ENCODE measurements at regions not wholly inside any gene's neighbourhood (a gene's known extent, or its start where the extent isn't known, plus 50 kb on each side); places are given as distances from the start of the nearest gene placed in this dataset.

DNA sequence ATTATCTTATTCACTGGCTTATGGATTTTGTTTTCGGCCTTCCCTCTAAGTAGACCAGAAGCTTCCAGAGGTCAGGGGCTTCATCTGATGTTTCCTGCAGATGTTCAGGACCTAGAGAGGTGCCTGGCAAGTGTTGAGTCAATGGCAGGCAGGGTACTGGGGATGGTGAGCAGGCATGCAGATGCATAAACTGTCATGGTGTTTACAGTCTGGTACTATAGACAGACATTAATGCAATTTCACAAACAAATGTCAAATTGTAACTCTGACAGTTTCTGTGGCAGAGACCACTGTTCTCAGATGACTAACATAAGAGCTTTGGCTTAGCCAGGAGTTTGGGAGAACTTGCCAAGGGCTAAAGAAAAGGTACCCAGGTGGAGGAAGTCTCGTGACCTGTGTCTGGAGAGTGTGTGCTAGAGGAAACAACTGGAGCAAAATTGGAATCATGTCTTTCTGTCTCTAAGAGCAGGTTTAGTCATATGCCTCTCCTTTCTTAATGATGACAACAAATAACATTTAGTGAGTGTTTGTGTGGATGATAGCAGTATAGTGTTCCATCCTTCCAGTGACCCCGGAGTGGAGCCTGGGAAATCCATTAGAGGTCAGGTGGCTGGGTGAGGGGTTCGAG is 53.7 kb upstream of the TRAK1 start:
- no peak for DNase-seq

- DNase-seq = no peak
These were observed 54.7 kb upstream of the TRAK1 start for GRCh38 chr3:42036483-42036823.

DNA sequence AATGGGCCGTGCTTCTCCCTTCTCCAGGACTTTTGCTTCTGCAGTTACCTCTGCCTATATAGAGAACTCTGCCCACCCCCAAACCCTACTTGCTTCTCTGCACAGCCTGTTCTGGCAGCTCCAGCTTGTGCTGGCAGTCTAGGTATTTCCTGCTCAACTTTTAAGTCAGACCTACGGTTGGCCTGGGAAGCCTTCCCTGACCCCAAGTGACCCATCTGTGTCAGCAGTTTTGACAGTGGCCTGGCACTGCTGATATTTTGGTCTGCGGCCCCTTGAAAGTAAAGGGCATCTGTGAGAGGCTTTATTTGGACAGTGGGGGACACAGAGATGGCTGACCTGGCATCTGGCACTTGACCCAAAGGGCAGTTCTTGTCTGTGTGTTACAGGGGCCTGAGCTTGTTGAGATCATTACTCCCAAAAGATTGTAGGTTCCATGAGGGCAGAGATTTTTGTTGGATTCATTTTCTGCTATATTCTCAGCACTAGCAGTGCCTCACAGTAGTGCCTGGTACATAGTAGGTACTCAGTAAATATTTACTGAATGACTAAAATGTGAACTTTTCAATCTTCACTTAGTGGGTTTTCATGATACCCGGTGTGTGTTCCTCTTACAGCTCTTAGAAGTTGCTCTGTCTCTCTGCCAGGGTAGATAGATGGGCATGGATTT is 55.2 kb upstream of the TRAK1 start:
- no peak for DNase-seq

- no peak for DNase-seq
These were observed 56.1 kb upstream of the TRAK1 start for GRCh38 chr3:42035007-42035406.

DNA sequence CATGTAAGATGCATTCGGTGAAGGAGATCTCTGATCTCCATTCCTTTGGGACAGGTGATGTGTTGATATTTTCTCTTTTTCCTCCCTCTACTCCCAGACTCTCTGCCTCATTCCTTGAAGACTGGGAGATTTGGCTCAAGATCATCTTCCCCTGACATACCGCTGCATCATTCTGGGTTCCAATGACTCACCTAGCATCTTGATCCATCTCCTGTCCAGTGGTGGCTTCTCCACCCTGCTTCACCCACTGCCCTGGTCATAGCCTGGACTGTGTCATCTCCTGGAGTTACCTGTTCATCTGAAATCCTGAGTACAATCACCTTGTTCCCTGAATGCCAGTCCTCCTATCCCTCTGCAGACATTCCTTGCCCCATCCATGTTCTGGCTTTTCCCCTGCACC is 57.4 kb upstream of the TRAK1 start:
- no peak for DNase-seq

- no peak for DNase-seq
These were observed 58.3 kb upstream of the TRAK1 start for GRCh38 chr3:42032693-42033349.

- DNase-seq = no peak
These were observed 59.2 kb upstream of the TRAK1 start for GRCh38 chr3:42031808-42032480.

DNA sequence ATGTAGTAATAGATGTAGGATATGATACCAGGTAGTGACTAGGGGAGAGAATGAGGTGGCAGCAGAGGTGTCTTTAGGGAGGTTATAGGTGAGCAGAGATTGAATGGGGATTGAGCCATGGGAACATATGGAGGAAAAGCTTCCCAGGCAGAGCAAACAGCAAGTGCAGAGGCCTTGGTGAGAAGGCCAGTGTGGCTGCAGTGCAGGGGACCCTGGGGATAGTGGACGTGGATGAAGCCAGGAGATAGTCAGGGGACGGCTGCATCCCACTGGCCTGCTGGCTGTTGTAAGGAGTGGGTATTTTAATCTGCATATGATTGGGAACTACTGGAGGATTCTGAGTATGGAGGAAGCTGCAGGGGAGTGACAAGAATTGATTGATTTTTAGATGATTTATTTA is 62.7 kb upstream of the TRAK1 start:
- DNase-seq = no peak

DNA sequence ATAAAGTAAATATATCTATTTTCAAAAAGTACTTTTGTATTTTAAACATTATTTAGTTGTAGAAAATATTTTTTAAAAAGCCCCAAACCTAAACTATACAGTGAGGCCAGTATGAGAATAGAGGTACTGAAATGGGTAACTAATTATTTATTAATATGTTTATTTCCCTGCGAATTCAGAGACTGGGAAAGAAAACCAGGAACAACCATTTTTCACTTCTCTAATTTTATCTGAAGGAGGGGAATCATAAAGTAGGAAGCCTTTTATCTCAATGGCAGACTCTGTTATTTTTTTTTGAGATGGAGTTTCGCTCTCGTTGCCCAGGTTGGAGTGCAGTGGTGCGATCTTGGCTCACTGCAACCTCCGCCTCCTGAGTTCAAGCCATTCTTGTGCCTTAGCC is 63.6 kb upstream of the TRAK1 start:
- DNase-seq = no peak

DNA sequence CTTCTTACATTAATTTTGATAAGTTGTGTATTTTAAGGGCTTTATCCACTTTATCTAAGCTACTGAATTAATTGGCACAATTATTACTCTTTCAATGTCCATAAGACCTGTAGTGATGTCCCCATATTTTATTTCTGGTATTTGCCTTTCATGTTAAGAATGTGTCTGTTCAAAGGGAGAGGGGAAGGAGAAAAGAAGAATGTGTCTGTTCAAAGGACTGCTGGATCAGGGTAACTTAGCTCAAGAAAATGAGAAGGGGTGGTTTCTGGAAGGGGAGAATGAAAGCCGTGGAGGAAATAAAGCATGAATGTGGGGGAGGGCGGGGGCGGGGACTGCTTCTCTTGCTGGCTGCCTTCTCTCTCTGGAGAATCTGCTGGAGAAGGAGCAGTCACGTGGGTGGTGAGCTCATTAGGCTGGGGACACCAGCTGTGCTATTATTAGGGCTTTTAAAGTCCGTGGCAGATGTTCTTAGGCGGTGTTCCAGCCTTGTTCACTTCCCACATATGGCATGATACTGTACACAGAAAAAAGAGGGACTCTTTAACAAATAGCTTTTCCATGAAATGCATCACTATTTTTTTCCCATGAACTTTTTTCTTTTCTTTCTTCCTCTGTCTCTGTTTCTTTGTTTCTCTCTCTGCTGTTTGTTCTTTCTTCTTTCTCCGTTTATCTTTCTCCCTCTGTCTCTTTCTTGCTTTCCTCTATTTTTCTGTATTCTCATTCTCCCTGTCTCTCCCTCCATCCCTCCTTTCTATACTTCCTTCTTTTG is 63.7 kb upstream of the ULK4 start:
- no peak for DNase-seq

GRCh38 chr3:42024591-42025351 is 62.9 kb upstream of the ULK4 start:
- no peak for DNase-seq

GRCh38 chr3:42023380-42023779 is 61.5 kb upstream of the ULK4 start:
- DNase-seq = peak in 1 of 2 donors; percentile 18

DNA sequence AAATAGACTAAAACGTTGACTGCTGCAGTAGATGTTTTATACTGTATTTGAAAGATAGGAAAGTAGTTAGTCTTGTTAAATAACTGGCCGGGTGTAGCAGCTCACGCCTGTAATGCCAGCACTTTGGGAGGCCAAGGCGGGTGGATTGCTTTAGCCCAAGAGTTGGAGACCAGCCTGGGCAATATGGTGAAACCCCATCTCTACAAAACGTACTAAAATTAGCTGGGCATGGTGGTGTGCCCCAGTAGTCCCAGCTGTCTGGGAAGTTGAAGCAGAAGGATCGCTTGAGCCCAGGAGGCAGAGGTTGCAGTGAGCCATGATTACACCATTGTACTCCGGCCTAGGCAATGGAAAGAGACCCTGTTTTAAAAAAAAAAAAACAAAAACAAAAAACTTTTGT is 60.5 kb upstream of the ULK4 start:
- no peak for DNase-seq

GRCh38 chr3:42020684-42021307 is 58.9 kb upstream of the ULK4 start:
- no peak for DNase-seq

GRCh38 chr3:42019953-42020260 is 58.0 kb upstream of the ULK4 start:
- DNase-seq = no peak

DNA sequence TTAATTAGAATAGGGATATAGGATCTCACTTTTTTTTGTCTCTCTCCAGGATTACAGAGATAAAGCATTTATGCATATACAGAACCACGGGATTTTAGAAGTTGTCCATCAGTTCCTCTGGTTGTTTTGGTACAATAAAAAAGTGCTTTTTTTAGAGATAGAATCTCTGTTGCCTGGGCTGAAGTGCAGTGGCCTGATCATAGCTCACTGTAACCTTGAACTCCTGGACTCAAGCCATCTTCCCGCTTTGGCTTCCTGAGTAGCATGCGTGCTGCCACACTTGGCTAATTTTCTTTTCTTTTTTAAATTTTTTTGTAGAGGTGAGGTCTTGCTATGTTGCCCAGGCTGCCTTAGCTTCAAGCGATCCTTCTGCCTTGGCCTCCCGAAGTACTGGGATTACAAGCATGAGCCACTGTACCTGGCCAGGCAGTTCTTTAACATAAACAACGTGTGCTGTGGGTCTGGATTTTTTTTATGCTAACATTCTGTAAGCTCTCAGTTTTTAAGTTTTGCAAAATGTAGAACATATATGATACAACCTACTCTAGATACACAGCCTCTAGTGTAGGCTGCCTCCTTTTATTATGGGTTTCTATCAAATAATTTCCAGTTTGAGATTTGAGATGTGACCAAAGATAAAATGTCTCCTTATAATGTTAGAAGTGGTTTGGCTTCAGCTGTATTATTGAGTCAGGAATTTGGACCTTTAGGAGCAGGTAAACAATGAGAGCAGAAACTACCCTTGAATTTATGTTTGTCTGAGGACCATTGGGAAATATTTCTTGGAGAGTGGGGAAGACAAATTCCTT is 57.4 kb upstream of the ULK4 start:
- no peak for DNase-seq

DNA sequence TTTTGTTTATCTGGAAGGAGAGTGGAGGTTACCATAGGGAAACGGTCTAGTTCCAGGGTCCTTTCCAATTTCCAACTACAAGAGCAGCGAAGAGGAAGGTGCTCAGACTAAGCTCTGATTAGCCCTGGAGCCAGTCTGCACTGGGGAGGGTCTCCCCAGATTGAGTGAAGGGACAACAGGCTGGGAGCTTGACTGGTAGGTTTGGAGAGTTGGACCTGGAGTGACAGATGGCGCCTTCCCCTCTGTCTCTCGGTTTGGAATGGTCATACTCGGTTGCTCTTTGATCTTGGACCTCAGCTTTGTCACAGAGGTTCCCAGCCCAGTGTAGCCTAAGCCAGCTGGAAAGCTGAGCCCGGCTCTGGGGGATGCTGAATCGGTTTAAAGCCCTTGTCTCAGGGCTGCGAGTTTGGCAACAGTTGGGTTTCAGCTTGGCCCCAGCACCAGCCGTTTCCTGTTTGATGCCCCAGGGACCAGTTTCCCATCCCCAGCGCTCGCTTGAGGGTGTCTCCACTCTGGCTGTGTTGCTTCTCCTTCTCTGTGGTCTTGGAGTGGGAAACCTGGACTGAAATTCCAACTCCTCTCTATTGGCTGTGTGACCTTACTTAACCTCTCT is 53.1 kb upstream of the ULK4 start:
- DNase-seq = peak in 1 of 2 donors; percentile 10

GRCh38 chr3:42014458-42014920 is 52.6 kb upstream of the ULK4 start:
- no peak for DNase-seq

DNA sequence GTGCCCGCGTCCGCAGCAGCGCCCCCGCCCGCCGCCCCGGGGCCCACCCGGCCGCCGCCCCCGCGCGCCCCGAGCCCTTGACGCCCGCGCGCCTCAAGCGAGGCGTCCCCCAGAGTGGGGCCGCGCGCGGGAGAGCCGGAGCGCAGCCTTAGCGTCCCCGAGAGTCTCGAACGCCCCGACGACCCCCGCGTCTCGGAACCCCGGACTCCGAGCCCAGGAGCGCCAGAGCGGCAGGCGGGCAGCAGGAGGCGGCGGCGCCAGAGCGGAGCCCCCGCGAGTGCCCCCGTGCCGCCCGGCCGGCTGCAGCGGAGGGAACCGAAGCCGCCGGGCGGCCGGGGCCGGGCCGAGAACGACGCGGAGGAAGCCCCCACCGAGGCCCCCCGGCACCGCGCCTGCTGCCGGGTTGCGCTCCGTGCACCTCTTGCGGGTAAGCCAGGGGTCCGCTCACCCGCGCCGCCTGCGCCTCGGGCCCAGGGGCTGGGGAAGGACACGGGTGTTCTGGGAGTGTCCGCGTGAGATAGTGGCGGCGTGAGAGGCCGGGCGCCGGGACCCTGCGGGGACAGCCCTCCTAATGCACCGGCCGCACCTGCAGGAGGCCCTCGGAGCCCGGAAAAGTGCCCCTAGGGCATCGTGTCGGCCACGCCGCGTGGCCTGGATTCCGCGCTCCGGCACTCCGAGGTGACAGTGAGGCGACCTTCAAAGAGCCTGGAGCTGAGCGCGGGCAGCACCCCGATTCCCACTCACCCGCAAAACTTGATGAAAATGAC is 52.0 kb upstream of the ULK4 start:
- DNase-seq = peak; percentile 21 to 34
